ENCODE measurements at regions not wholly inside any gene's neighbourhood (a gene's known extent, or its start where the extent isn't known, plus 50 kb on each side); places are given as distances from the start of the nearest gene placed in this dataset.
"Not testable (repeated sequence)": the region's sequence is repeated elsewhere in the genome, so short reads cannot be mapped to it uniquely, and the experiment has no call there.

- no peaks in the 10 kb centered on the region for H3K9me3 ChIP-seq (ENCODE audit: low read length)
- H3F3A ChIP-seq (ENCODE audit: insufficient read depth, low read length) = no peaks in the 10 kb centered on the region
- H3K4me1 ChIP-seq (ENCODE audit: insufficient read depth, low read length, severe bottlenecking) = no peaks in the 10 kb centered on the region
- no peak overlapping the region for H3K4me2 ChIP-seq (ENCODE audit: low read length)
- no peak overlapping the region for H2AFZ ChIP-seq (ENCODE audit: low read length)
- no peak overlapping the region for H3K27ac ChIP-seq (ENCODE audit: low read depth, low read length, poor library complexity, severe bottlenecking)
- no peaks in the 10 kb centered on the region for H3K36me3 ChIP-seq (ENCODE audit: insufficient read depth, low read length)
- no peak overlapping the region for H3K9ac ChIP-seq (ENCODE audit: low read length)
- H3K79me2 ChIP-seq (ENCODE audit: insufficient read depth, low read length) = no peaks in the 10 kb centered on the region
- no peaks in the 10 kb centered on the region for H3K9me2 ChIP-seq (ENCODE audit: low read depth, low read length)
- TF ChIP-seq EZH2 (IDR thresholded peaks at IDR 0.05; ENCODE audit: borderline replicate concordance, low read length) = no peak
- no peak for TF ChIP-seq CTCF (IDR thresholded peaks at IDR 0.05; ENCODE audit: low read length)
- no peaks in the 10 kb centered on the region for H3K27me3 ChIP-seq (ENCODE audit: insufficient read depth, low read length)
- H4K20me1 ChIP-seq (ENCODE audit: insufficient read depth, low read length) = no peaks in the 10 kb centered on the region
- H3K4me3 ChIP-seq (ENCODE audit: low read depth, low read length, poor library complexity, severe bottlenecking) = no peak overlapping the region
These were observed 228.6 kb upstream of the ID4 start for GRCh38 chr6:19608546-19608945.

GRCh38 chr6:19609972-19610641 is 227.1 kb upstream of the ID4 start:
- H3K4me2 ChIP-seq (ENCODE audit: low read length) = no peak overlapping the region
- TF ChIP-seq CTCF (IDR thresholded peaks at IDR 0.05; ENCODE audit: low read length) = no peak
- TF ChIP-seq EZH2 (IDR thresholded peaks at IDR 0.05; ENCODE audit: borderline replicate concordance, low read length) = no peak
- H2AFZ ChIP-seq (ENCODE audit: low read length) = no peak overlapping the region
- no peaks in the 10 kb centered on the region for H3K9me3 ChIP-seq (ENCODE audit: low read length)
- no peak overlapping the region for H3K27ac ChIP-seq (ENCODE audit: low read depth, low read length, poor library complexity, severe bottlenecking)
- no peaks in the 10 kb centered on the region for H3K36me3 ChIP-seq (ENCODE audit: insufficient read depth, low read length)
- H3K27me3 ChIP-seq (ENCODE audit: insufficient read depth, low read length) = no peaks in the 10 kb centered on the region
- no peaks in the 10 kb centered on the region for H3F3A ChIP-seq (ENCODE audit: insufficient read depth, low read length)
- no peaks in the 10 kb centered on the region for H4K20me1 ChIP-seq (ENCODE audit: insufficient read depth, low read length)
- no peaks in the 10 kb centered on the region for H3K79me2 ChIP-seq (ENCODE audit: insufficient read depth, low read length)
- H3K4me1 ChIP-seq (ENCODE audit: insufficient read depth, low read length, severe bottlenecking) = no peaks in the 10 kb centered on the region
- no peaks in the 10 kb centered on the region for H3K9me2 ChIP-seq (ENCODE audit: low read depth, low read length)
- H3K9ac ChIP-seq (ENCODE audit: low read length) = no peak overlapping the region
- no peak overlapping the region for H3K4me3 ChIP-seq (ENCODE audit: low read depth, low read length, poor library complexity, severe bottlenecking)

DNA sequence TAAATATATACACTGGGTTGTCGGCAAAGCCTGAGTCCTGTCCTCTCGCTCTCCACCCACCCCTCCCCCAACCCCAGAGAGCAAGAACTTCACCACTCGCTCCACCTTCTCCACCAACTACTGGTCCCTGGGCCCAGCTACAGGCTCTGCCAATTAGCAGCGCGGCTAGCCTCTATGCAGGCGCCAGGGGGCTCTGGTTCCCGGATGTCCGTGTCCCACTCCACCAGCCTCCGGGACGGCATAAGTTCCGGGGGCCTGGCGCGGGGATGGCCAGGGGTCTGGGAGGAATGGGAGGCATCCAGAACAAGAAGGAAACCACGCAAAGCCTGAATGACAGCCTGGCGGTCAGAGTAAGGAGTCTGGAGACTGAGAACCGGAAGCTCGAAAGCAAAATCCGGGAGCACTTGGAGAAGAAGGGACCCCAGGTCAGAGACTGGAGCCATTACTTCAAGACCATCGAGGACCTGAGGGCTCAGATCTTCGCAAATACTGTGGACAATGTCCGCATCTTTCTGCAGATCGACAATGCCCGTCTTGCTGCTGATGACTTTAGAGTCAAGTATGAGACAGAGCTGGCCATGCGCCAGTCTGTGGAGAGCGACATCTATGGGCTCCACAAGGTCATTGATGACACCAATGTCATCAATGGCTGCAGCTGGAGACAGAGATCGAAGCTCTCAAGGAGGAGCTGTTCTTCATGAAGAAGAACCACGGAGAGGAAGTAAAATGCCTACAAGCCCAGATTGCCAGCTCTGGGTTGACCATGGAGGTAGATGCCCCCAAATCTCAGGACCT is 224.3 kb upstream of the ID4 start:
- not testable (repeated sequence) for H4K20me1 ChIP-seq (ENCODE audit: insufficient read depth, low read length); H3K27ac ChIP-seq (ENCODE audit: low read depth, low read length, poor library complexity, severe bottlenecking); H3K9me2 ChIP-seq (ENCODE audit: low read depth, low read length); H3K4me1 ChIP-seq (ENCODE audit: insufficient read depth, low read length, severe bottlenecking); H3K4me2 ChIP-seq (ENCODE audit: low read length); H3K79me2 ChIP-seq (ENCODE audit: insufficient read depth, low read length); H2AFZ ChIP-seq (ENCODE audit: low read length); H3K27me3 ChIP-seq (ENCODE audit: insufficient read depth, low read length); H3K4me3 ChIP-seq (ENCODE audit: low read depth, low read length, poor library complexity, severe bottlenecking); H3K9ac ChIP-seq (ENCODE audit: low read length); H3K9me3 ChIP-seq (ENCODE audit: low read length); H3K36me3 ChIP-seq (ENCODE audit: insufficient read depth, low read length); H3F3A ChIP-seq (ENCODE audit: insufficient read depth, low read length)

Data from OCI-LY1 (cell line).